Nephron progenitor cell (in vitro differentiated cells): ENCODE measurements at regions not wholly inside any gene's neighbourhood (a gene's known extent, or its start where the extent isn't known, plus 50 kb on each side); places are given as distances from the start of the nearest gene placed in this dataset.
A peak's percentile ranks its signal among the peaks of the same experiment; 100 is the strongest.

Experiments
- DNase-seq: peaks from one replicate; pipeline ENCODE4 v3.0.0; 2021
- H3K27ac Mint-ChIP-seq: 2 replicates; pipeline ENCODE4 v1.8.0; 2021; ENCODE audit warnings: mild to moderate bottlenecking, moderate library complexity, mixed read lengths
- H3K27me3 Mint-ChIP-seq: 2 replicates; pipeline ENCODE4 v1.8.0; 2021; ENCODE audit warnings: mild to moderate bottlenecking, low read depth, mixed read lengths; ENCODE audit not compliant: poor library complexity
- H3K36me3 Mint-ChIP-seq: 2 replicates; pipeline ENCODE4 v1.8.0; 2021; ENCODE audit warnings: low read depth, mixed read lengths
- H3K4me1 Mint-ChIP-seq: 2 replicates; pipeline ENCODE4 v1.8.0; 2021; ENCODE audit warnings: mixed read lengths
- H3K4me3 Mint-ChIP-seq: 2 replicates; pipeline ENCODE4 v1.8.0; 2021; ENCODE audit warnings: mild to moderate bottlenecking, moderate library complexity, mixed read lengths
- H3K9me3 Mint-ChIP-seq: 2 replicates; pipeline ENCODE4 v1.8.0; 2021; ENCODE audit warnings: mild to moderate bottlenecking, moderate library complexity, mixed read lengths
- TF ChIP-seq, protein P1 (sequence below): fragments of 200-600 bp; sonication (generic); IDR thresholded peaks from 2 replicates; pipeline ENCODE4 v1.5.0; 2021; ENCODE audit warnings: antibody characterized with exemption

DNA sequence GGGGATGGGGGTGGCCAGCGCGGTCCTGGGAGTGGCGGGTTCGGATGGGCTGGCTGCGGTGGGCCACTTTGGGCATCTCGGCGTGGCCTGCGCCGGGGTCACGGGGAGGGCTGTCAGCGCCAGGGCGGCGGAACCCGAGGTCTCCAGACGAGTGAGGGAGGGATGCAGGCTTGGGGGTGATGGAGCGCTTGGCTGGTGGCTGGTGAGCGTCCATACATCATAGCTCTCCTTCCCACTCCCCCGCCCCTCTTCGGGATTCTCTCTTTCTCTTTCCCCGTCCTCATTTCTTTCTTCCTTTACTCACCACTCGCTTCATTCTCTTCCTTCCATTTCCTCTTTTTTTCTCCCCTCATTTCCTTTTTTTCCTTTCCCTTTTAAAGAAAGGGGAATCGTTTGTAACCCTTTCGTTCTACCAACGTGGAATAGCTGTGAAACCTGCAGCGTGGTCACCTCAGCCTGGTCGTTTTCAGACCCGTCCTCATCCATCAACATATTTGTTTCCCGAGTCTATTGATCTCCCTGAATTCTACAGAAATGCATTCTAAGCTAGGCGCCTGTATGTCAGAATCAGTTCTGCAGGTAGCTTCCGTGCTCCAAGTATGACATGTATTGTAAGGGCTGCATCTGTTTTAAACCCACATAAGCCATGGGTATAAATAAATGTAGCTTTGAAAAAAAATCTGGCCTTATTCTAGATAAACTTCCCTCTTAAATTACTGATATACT is 260.3 kb upstream of the E2F7 start:
- H3K4me1 Mint-ChIP-seq, result peaks cover 20% of the 10 kb centered on the region
- peaks cover 62% of the 10 kb centered on the region for H3K27me3 Mint-ChIP-seq
- no peaks in the 10 kb centered on the region for H3K9me3 Mint-ChIP-seq
- peak overlapping the region; percentile 93 for H3K4me3 Mint-ChIP-seq
- TF ChIP-seq, protein P1, sequence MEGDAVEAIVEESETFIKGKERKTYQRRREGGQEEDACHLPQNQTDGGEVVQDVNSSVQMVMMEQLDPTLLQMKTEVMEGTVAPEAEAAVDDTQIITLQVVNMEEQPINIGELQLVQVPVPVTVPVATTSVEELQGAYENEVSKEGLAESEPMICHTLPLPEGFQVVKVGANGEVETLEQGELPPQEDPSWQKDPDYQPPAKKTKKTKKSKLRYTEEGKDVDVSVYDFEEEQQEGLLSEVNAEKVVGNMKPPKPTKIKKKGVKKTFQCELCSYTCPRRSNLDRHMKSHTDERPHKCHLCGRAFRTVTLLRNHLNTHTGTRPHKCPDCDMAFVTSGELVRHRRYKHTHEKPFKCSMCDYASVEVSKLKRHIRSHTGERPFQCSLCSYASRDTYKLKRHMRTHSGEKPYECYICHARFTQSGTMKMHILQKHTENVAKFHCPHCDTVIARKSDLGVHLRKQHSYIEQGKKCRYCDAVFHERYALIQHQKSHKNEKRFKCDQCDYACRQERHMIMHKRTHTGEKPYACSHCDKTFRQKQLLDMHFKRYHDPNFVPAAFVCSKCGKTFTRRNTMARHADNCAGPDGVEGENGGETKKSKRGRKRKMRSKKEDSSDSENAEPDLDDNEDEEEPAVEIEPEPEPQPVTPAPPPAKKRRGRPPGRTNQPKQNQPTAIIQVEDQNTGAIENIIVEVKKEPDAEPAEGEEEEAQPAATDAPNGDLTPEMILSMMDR, result no peak
- no peaks in the 10 kb centered on the region for H3K36me3 Mint-ChIP-seq
- H3K27ac Mint-ChIP-seq, result no peak overlapping the region
- peak; percentile 58 for DNase-seq

DNA sequence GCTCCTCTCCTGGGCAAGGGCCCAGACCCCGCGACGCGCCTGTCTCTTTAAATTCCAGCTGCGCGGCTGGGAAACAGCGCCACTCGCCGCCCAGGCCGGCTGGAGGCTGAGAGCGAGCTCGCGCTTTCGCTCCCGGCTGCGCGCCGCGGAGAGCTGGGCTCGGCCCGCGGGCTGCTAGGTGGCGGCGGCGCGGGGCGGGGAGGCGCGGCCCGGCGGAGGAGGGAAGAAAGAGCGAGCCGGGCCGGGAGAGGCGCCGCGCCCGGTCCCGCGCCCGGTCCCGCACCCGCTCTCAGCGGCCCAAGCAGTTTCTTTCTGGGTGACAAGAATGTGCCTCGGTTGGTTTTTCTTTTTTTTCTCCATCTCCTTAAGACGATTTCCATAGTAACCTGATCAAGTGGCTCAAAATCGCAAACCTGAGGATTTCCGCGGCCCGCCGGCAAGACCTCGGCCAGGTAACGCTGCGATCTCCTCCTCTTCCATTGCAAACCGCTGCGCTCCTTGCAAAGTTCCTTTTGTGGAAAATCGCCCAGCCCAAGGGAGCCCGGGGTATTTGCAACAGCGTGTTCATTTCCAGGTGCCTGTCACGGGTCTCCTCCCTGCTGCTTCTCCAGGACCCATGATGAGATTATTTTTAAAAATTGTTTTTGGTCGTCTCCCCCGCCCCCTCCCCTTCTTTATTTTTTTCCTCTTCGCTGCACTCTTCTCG is 259.5 kb upstream of the E2F7 start:
- peak; percentile 87 for DNase-seq
- Mint-ChIP-seq H3K36me3 (no peaks in the 10 kb centered on the region), H3K4me3 (peak overlapping the region; percentile 93), H3K9me3 (no peaks in the 10 kb centered on the region), H3K27me3 (peaks cover 62% of the 10 kb centered on the region), H3K4me1 (peaks cover 20% of the 10 kb centered on the region), H3K27ac (no peak overlapping the region)
- TF ChIP-seq, protein P1, result no peak

DNA sequence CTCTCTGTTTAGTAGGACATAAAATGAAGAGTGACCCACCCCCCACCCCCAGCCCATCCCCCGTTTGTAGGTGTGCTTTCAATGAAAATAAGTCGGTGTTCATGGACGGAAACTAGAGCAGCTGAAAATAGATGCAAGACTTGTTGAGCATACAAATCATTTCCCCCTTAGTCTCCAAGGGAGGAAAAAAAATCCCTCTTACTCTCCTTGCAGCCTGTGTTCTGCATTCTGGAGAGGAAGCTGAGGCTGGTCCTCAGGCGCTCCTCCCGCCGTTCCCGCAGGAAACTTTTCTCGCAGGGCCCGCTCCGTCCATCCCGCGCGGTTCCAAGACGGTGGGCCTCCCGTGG is 259.0 kb upstream of the E2F7 start:
- Mint-ChIP-seq H3K27me3 (peaks cover 62% of the 10 kb centered on the region), H3K27ac (no peak overlapping the region), H3K9me3 (no peaks in the 10 kb centered on the region), H3K4me1 (peaks cover 20% of the 10 kb centered on the region), H3K36me3 (no peaks in the 10 kb centered on the region), H3K4me3 (peak overlapping the region; percentile 75)
- no peak for DNase-seq
- TF ChIP-seq, protein P1, result no peak

DNA sequence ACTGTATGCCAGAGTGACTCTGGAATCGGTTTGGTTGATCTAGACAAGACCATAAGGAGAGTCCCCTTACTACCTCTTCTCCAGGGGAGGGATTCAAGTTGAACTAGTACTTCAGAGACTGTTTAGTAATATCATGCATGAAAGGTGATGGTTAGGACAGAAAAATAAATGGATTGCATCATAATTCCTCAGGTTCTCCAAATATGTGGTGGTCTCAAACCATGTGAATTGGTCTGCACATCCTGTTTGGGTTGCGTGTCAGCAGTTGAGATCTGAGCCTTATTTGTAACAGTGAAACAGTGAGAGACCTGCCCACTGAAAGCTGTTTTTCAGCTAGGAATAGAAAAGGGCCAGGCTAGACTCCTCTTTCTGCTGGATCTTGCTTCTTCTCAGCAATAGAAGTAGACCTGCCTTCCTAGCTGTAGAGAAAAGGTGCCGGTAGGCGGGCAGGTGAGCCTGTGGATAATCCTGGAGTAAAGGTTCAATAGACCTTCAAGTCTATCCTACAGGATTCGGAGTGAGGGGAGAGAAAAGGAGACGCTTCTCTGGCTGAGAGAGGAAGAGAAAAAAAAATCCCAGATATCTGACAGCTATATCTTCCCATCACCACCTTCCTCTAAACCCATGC is 258.5 kb upstream of the E2F7 start:
- TF ChIP-seq, protein P1, result no peak
- Mint-ChIP-seq H3K4me3 (peak overlapping the region; percentile 75), H3K27ac (no peak overlapping the region), H3K4me1 (peaks cover 20% of the 10 kb centered on the region), H3K9me3 (no peaks in the 10 kb centered on the region), H3K27me3 (peaks cover 62% of the 10 kb centered on the region), H3K36me3 (no peaks in the 10 kb centered on the region)
- no peak for DNase-seq

DNA sequence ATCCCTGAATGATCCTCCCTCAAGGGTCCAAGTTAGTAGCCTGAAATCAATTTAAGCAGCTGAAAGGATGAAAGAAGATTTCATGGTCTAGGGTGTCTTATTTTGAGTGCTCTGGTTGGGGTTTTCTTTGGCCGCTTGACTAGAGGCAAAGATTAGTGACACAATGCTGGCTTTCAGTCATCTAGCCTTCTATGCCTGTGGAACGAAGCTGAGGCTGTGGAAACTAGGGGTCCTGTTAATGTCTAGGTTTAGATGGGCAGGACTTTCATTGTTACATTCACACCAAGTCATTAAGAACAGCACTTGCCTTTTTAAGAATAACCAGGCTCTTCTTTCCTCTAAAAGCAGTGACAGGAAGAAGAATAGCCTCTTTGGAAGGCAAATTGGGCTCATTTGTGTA is 253.8 kb upstream of the E2F7 start:
- no peak overlapping the region for H3K27ac Mint-ChIP-seq
- H3K9me3 Mint-ChIP-seq, result no peaks in the 10 kb centered on the region
- TF ChIP-seq, protein P1, result no peak
- peaks cover 4% of the 10 kb centered on the region for H3K4me1 Mint-ChIP-seq
- H3K27me3 Mint-ChIP-seq, result peaks cover 23% of the 10 kb centered on the region
- no peak for DNase-seq
- H3K4me3 Mint-ChIP-seq, result no peak overlapping the region
- no peaks in the 10 kb centered on the region for H3K36me3 Mint-ChIP-seq
